Left lung (tissue), 4 donors: ENCODE measurements at regions not wholly inside any gene's neighbourhood (a gene's known extent, or its start where the extent isn't known, plus 50 kb on each side); places are given as distances from the start of the nearest gene placed in this dataset.
A peak's percentile ranks its signal among the peaks of the same experiment; 100 is the strongest.

Source experiments
- ATAC-seq: fragments of 200-7000 bp; cut with Tn5 transposase; one replicate; pipeline ENCODE4 v1.9.1; 2020; ENCODE audit warnings: moderate library complexity
- DNase-seq, 4 donors: peaks; one replicate each; pipeline ENCODE4 v3.0.0-alpha.2; 2013 to 2020
- H3K27ac ChIP-seq, 2 donors: fragments of 200-600 bp; sonication (generic) in 1 of 2; one replicate each; pipeline versions ENCODE4 v1.5.0 to v1.8.0; 2020 to 2021
- H3K27me3 ChIP-seq, 2 donors: fragments of 200-600 bp; sonication (generic) in 1 of 2; one replicate each; pipeline versions ENCODE4 v1.5.0 to v1.8.0; 2020 to 2021
- H3K36me3 ChIP-seq, 2 donors: fragments of 200-600 bp; sonication (generic) in 1 of 2; one replicate each; pipeline versions ENCODE4 v1.5.0 to v1.8.0; 2020 to 2021
- H3K4me1 ChIP-seq, 2 donors: fragments of 200-600 bp; one replicate each; pipeline ENCODE4 v1.8.0; 2021
- H3K4me3 ChIP-seq, 2 donors: fragments of 200-600 bp; sonication (generic) in 1 of 2; one replicate each; pipeline versions ENCODE4 v1.5.0 to v1.8.0; 2020 to 2021; ENCODE audit warnings: mild to moderate bottlenecking in 1 of 2
- H3K9me3 ChIP-seq, 2 donors: fragments of 200-600 bp; sonication (generic) in 1 of 2; one replicate each; pipeline versions ENCODE4 v1.5.0 to v1.8.0; 2020 to 2021
- CTCF ChIP-seq, 2 donors: fragments of 200-600 bp; sonication (generic) in 1 of 2; IDR thresholded peaks; one replicate each; pipeline versions ENCODE4 v1.5.0 to v1.8.0; 2021; ENCODE audit warnings: antibody characterized with exemption in 2 of 2
- intact Hi-C, 2 donors: fragments of 100-400 bp; cut with DNase I; formaldehyde crosslinking; loops; one replicate each; pipeline versions ENCODE4 v1.11.2 to v1.14.2; 2022
- microRNA-seq, 2 donors: library from miRNA; unstranded; fragments of <30 nt; microRNA quantifications; one replicate each; pipeline ENCODE4, GENCODE V29; 2019
- donor health status: DM: no; HTN: yes; CAD: no.
- donor health status: DM: no; HTN: no; CAD: no.

GRCh38 chr1:199959775-199960110 is 67.8 kb upstream of the NR5A2 start:
- Histone ChIP-seq H3K27me3 (no peaks in the 10 kb centered on the region), H3K9me3 (peaks cover 0 to 5% of the 10 kb centered on the region in 2 donors), H3K4me1 (no peaks in the 10 kb centered on the region), H3K4me3 (no peak overlapping the region), H3K27ac (no peak overlapping the region), H3K36me3 (no peaks in the 10 kb centered on the region)
- intact Hi-C loops: no loop called here
- TF ChIP-seq CTCF (IDR thresholded peaks at IDR 0.05): no peak
- ATAC-seq (no peak), DNase-seq (no peak)

GRCh38 chr1:199970125-199970524 is 57.4 kb upstream of the NR5A2 start:
- intact Hi-C loops: no loop called here
- no peak for TF ChIP-seq CTCF (IDR thresholded peaks at IDR 0.05)
- Histone ChIP-seq H3K4me3 (no peak overlapping the region), H3K27me3 (no peaks in the 10 kb centered on the region), H3K9me3 (no peaks in the 10 kb centered on the region), H3K27ac (no peak overlapping the region), H3K4me1 (no peaks in the 10 kb centered on the region), H3K36me3 (no peaks in the 10 kb centered on the region)
- DNase-seq (no peak), ATAC-seq (no peak)

- Histone ChIP-seq H3K4me1 (no peaks in the 10 kb centered on the region), H3K27me3 (no peaks in the 10 kb centered on the region), H3K4me3 (no peak overlapping the region), H3K36me3 (no peaks in the 10 kb centered on the region), H3K9me3 (no peaks in the 10 kb centered on the region), H3K27ac (no peak overlapping the region)
- no peak for TF ChIP-seq CTCF (IDR thresholded peaks at IDR 0.05)
- intact Hi-C loops: no loop called here
- no peak for DNase-seq
- peak; percentile 46 for ATAC-seq
Measured at GRCh38 chr1:199976496-199977144, 50.9 kb upstream of the NR5A2 start.

Small RNAs in the stretch of these regions (microRNA-seq; reads per million reads assigned to microRNA genes)
- gene MIR181A1: 495 to 852 reads per million in 2 donors
- 8.5 to 13.5 reads per million in 2 donors for gene MIR181B1
